ENCODE measurements at regions not wholly inside any gene's neighbourhood (a gene's known extent, or its start where the extent isn't known, plus 50 kb on each side); places are given as distances from the start of the nearest gene placed in this dataset.

- TF ChIP-seq, protein P1, sequence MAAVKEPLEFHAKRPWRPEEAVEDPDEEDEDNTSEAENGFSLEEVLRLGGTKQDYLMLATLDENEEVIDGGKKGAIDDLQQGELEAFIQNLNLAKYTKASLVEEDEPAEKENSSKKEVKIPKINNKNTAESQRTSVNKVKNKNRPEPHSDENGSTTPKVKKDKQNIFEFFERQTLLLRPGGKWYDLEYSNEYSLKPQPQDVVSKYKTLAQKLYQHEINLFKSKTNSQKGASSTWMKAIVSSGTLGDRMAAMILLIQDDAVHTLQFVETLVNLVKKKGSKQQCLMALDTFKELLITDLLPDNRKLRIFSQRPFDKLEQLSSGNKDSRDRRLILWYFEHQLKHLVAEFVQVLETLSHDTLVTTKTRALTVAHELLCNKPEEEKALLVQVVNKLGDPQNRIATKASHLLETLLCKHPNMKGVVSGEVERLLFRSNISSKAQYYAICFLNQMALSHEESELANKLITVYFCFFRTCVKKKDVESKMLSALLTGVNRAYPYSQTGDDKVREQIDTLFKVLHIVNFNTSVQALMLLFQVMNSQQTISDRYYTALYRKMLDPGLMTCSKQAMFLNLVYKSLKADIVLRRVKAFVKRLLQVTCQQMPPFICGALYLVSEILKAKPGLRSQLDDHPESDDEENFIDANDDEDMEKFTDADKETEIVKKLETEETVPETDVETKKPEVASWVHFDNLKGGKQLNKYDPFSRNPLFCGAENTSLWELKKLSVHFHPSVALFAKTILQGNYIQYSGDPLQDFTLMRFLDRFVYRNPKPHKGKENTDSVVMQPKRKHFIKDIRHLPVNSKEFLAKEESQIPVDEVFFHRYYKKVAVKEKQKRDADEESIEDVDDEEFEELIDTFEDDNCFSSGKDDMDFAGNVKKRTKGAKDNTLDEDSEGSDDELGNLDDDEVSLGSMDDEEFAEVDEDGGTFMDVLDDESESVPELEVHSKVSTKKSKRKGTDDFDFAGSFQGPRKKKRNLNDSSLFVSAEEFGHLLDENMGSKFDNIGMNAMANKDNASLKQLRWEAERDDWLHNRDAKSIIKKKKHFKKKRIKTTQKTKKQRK (IDR thresholded peaks at IDR 0.05; ENCODE audit: borderline replicate concordance, low read depth, low read length) = no peak
These were observed 103.2 kb upstream of the SPATA31D4 start (continued) for GRCh38 chr9:81824802-81825730.

DNA sequence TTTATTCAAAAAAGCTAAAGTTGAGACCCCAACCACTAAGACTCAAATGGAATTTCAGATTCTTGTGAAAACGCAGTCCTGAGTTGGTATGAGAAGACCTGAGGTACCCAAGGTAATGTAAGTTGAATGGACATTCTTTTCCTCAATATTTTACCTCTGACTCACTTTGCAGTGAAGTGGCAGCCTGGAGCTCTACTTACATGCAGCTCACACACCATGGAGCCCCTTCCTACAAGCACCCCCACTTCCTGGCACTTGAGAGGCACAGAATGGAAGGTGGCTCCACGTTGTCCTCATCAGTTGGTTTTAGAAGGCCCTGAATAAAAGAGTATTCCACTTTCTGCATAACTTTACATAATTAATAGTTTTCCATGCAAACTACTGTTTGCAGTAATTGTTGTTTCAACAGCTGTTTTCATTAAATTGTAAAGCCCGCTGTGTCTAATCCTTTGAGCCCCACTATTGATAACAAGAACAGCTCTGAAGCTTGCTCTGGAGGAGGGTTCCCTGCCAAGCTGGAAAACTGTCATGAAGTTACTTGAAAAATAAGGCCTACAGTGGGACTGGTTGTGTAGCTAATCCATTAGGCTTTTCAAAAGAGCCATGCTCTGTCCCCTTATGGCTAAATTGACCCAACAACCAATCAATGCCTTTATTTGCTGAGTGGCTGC, 102.2 kb upstream of the SPATA31D4 start:
- no peaks in the 10 kb centered on the region for H3K4me1 ChIP-seq (replicated peaks in 1 of 2; ENCODE audit: control insufficient read depth in 2 of 2, insufficient read depth in 2 of 2, low read length in 2 of 2)
- no peaks in the 10 kb centered on the region for H3K27me3 ChIP-seq (ENCODE audit: control insufficient read depth in 2 of 2, insufficient read depth in 2 of 2, low read length in 2 of 2)
- no peak overlapping the region for H2AFZ ChIP-seq (ENCODE audit: low read depth, low read length)
- ChIA-PET CTCF (ENCODE audit: low intra/inter-chr PET ratio) (no interaction called here), POLR2A (no interaction called here)
- H4K20me1 ChIP-seq (replicated peaks; ENCODE audit: control insufficient read depth, insufficient read depth, low read length) = no peaks in the 10 kb centered on the region
- no peak overlapping the region for H3K9ac ChIP-seq (ENCODE audit: insufficient read depth in 1 of 2, low read depth in 2 of 2, low read length in 2 of 2)
- in situ Hi-C loops (cut with MboI) = no loop called here
- BruUV-seq (replicated peaks) = no TSS peak
- FAIRE-seq (no peak), ATAC-seq (no peak), DNase-seq (ENCODE audit: extremely low read depth in 1 of 4, low spot score in 3 of 4) (no peak)
- H3K9me3 ChIP-seq (replicated peaks; ENCODE audit: control insufficient read depth, insufficient read depth, low read depth, low read length) = no peaks in the 10 kb centered on the region
- no peaks in the 10 kb centered on the region for H3K36me3 ChIP-seq (ENCODE audit: control insufficient read depth, insufficient read depth, low read length)
- intact Hi-C loops (cut with micrococcal nuclease) = no loop called here
- 0% methylated on average over 3 of the region's 3 CpGs for WGBS (ENCODE audit: insufficient coverage, low coverage, missing lambda C conversion rate)
- no peaks in the 10 kb centered on the region for H3K79me2 ChIP-seq (ENCODE audit: control insufficient read depth, insufficient read depth, low read length)
- no peak overlapping the region for H3K4me3 ChIP-seq
- no peak overlapping the region for H3K4me2 ChIP-seq (ENCODE audit: insufficient read depth, low read length)
- no peaks in the 10 kb centered on the region for H3K9me1 ChIP-seq (ENCODE audit: control insufficient read depth, insufficient read depth, low read length)
- H3K27ac ChIP-seq (ENCODE audit: extremely low read depth, low read depth, low read length) = no peak overlapping the region
- no peak for TF ChIP-seq ZNF644 (tag; IDR thresholded peaks at IDR 0.05; ENCODE audit: low read depth)
- no peak for TF ChIP-seq ZNF277 (CRISPR knock-in tag; IDR thresholded peaks at IDR 0.05; ENCODE audit: borderline replicate concordance)
- no peak for TF ChIP-seq CEBPB (tag; IDR thresholded peaks at IDR 0.05)
- TF ChIP-seq DACH1 (IDR thresholded peaks at IDR 0.05; ENCODE audit: partially characterized antibody) = no peak
- TF ChIP-seq TEAD2 (tag; IDR thresholded peaks at IDR 0.05) = no peak
- no peak for TF ChIP-seq TFAP4 (CRISPR knock-in tag; IDR thresholded peaks at IDR 0.05; ENCODE audit: borderline replicate concordance)
- no peak for TF ChIP-seq ZNF589 (CRISPR knock-in tag; IDR thresholded peaks at IDR 0.05; ENCODE audit: low read depth)
- TF ChIP-seq, protein P2, sequence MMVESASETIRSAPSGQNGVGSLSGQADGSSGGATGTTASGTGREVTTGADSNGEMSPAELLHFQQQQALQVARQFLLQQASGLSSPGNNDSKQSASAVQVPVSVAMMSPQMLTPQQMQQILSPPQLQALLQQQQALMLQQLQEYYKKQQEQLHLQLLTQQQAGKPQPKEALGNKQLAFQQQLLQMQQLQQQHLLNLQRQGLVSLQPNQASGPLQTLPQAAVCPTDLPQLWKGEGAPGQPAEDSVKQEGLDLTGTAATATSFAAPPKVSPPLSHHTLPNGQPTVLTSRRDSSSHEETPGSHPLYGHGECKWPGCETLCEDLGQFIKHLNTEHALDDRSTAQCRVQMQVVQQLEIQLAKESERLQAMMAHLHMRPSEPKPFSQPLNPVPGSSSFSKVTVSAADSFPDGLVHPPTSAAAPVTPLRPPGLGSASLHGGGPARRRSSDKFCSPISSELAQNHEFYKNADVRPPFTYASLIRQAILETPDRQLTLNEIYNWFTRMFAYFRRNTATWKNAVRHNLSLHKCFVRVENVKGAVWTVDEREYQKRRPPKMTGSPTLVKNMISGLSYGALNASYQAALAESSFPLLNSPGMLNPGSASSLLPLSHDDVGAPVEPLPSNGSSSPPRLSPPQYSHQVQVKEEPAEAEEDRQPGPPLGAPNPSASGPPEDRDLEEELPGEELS (CRISPR knock-in tag; IDR thresholded peaks at IDR 0.05; ENCODE audit: borderline replicate concordance) = no peak
- no peak for TF ChIP-seq PHTF2 (CRISPR knock-in tag; IDR thresholded peaks at IDR 0.05)
- TF ChIP-seq SREBF2 (CRISPR knock-in tag; IDR thresholded peaks at IDR 0.05) = no peak

All from K562 (cell line).